Caco-2 (cell line): ENCODE measurements at regions not wholly inside any gene's neighbourhood (a gene's known extent, or its start where the extent isn't known, plus 50 kb on each side); places are given as distances from the start of the nearest gene placed in this dataset.

ENCODE experiments used
- BruUV-seq: library from RNA; stranded (reverse); fragments of 400-500 nt; replicated peaks from 2 replicates; lab custom pipeline; 2021; lab: Mats Ljungman, UMichigan
- CTCF ChIA-PET: fragments of 300-600 bp; sonication (Branson Sonifier 250); formaldehyde crosslinking; loops from one replicate; lab custom pipeline; 2022; ENCODE audit warnings: antibody characterized with exemption; lab: Charles Lee
- POLR2A ChIA-PET: fragments of 300-600 bp; sonication (Branson Sonifier 250); formaldehyde crosslinking; loops from one replicate; lab custom pipeline; 2022; ENCODE audit warnings: antibody characterized with exemption; lab: Charles Lee
- DNase-seq, 2 experiments: peaks; one replicate each; pipeline versions ENCODE4 v3.0.0 to v3.0.0-alpha.2; 2020 to 2022
- H3K27me3 ChIP-seq: replicated peaks from 2 replicates; pipeline ENCODE4 v1.6.0; 2011; ENCODE audit warnings: low read length; ENCODE audit not compliant: control insufficient read depth, insufficient read depth
- H3K36me3 ChIP-seq: 2 replicates; pipeline ENCODE4 v1.5.1; 2011; ENCODE audit warnings: low read length; ENCODE audit not compliant: control insufficient read depth, insufficient read depth
- H3K4me1 ChIP-seq: fragments of 250-450 bp; sonication (Bioruptor Pico); 2 replicates; pipeline ENCODE4 v1.5.1; 2020; ENCODE audit warnings: mild to moderate bottlenecking
- H3K4me3 ChIP-seq: 2 replicates; pipeline ENCODE4 v1.5.1; 2011; ENCODE audit warnings: low read depth, mild to moderate bottlenecking, control low read depth, low read length
- H3K9me3 ChIP-seq: fragments of 250-450 bp; sonication (Bioruptor Pico); 2 replicates; pipeline ENCODE4 v1.5.1; 2020; ENCODE audit warnings: mild to moderate bottlenecking, moderate library complexity
- H3K27ac Mint-ChIP-seq: one replicate; pipeline ENCODE4 v1.8.0; 2022; ENCODE audit warnings: mixed read lengths; ENCODE audit not compliant: unreplicated experiment
- H3K27me3 Mint-ChIP-seq: one replicate; pipeline ENCODE4 v1.8.0; 2022; ENCODE audit warnings: mixed read lengths; ENCODE audit not compliant: insufficient read depth, unreplicated experiment
- H3K36me3 Mint-ChIP-seq: one replicate; pipeline ENCODE4 v1.8.0; 2022; ENCODE audit warnings: mild to moderate bottlenecking, mixed read lengths; ENCODE audit not compliant: insufficient read depth, unreplicated experiment
- H3K4me1 Mint-ChIP-seq: one replicate; pipeline ENCODE4 v1.8.0; 2022; ENCODE audit warnings: low read depth, mixed read lengths; ENCODE audit not compliant: unreplicated experiment
- H3K4me3 Mint-ChIP-seq: one replicate; pipeline ENCODE4 v1.8.0; 2022; ENCODE audit warnings: mild to moderate bottlenecking, moderate library complexity, mixed read lengths; ENCODE audit not compliant: unreplicated experiment
- H3K9me3 Mint-ChIP-seq: one replicate; pipeline ENCODE4 v1.8.0; 2022; ENCODE audit warnings: mixed read lengths; ENCODE audit not compliant: unreplicated experiment
- CTCF ChIP-seq, 2 experiments: fragments of 200-600 bp in 1 of 2; IDR thresholded peaks; 1 replicate in 1 of 2; 2 replicates in 1 of 2; pipeline versions ENCODE4 v1.5.1 to v1.8.0; 2011 to 2022; ENCODE audit warnings: antibody characterized with exemption in 1 of 2, control low read depth in 1 of 2, inconsistent platforms in 1 of 2, low read depth in 1 of 2, low read length in 1 of 2, mild to moderate bottlenecking in 1 of 2, moderate library complexity in 1 of 2; ENCODE audit not compliant: insufficient read depth in 1 of 2, severe bottlenecking in 1 of 2, unreplicated experiment in 1 of 2
- intact Hi-C: fragments of 100-400 bp; cut with micrococcal nuclease; formaldehyde crosslinking; loops from one replicate; pipeline ENCODE4 v1.10.0; 2022; ENCODE audit not compliant: unreplicated experiment

DNA sequence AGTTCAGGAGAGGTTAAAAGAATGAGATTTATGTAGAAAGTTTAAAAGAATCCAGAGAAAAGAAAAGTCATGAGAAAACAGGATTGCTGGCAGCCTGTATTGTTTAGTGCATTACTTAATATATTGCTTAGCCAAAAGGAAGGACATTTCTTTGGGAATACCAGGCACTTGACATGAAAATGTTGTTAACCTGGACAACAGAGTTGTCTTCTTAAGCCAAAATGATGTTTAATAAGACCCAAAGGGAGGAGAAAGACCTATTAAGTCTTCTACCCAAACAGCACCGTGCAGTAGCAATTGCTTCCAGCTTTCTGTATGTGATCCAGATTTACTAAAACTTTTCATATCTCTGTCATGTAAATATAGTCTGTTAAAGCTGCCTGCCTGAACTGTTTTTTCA is 74.0 kb upstream of the PRLR start:
- H3K9me3 Mint-ChIP-seq: no peaks in the 10 kb centered on the region
- POLR2A ChIA-PET: no interaction called here

DNA sequence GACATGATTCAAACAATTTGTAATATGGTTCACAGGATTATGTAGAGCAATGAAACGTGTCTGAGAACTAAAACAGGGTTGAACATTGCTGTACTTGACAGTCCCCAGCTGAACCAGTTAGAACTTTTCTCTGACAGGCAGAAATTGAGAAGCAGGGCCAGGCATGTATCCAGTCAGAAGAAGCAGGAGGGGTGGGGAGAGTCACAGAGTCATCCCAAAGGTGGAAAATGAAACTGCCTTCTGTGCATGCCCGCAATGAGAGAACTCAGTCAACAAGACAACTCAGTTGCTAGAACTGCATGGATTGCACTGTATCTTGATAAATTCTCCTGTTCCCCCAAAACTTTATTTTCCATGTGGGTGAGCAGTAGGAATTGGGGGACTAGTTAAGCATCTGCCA is 72.9 kb upstream of the PRLR start:
- Histone ChIP-seq H3K36me3 (no peaks in the 10 kb centered on the region), H3K4me3 (no peak overlapping the region), H3K9me3 (no peaks in the 10 kb centered on the region), H3K4me1 (no peaks in the 10 kb centered on the region; the same call in 1 of the 2 replicates), H3K27me3 (no peaks in the 10 kb centered on the region)
- intact Hi-C loops: no loop called here
- CTCF ChIA-PET: no interaction called here
- Mint-ChIP-seq H3K9me3 (no peaks in the 10 kb centered on the region), H3K27ac (no peak overlapping the region), H3K4me3 (no peak overlapping the region), H3K36me3 (no peaks in the 10 kb centered on the region), H3K4me1 (no peaks in the 10 kb centered on the region), H3K27me3 (no peaks in the 10 kb centered on the region)
- no TSS peak for BruUV-seq
- POLR2A ChIA-PET: no interaction called here
- DNase-seq: no peak
- no peak for TF ChIP-seq CTCF (IDR thresholded peaks at IDR 0.05; ENCODE audit: insufficient read depth in 1 of 2, low read depth in 1 of 2, low read length in 1 of 2, severe bottlenecking in 1 of 2, unreplicated experiment in 1 of 2)

More for the DNA sequence above, 74.0 kb upstream of the PRLR start:
- CTCF ChIA-PET: no interaction called here
- no peaks in the 10 kb centered on the region for H3K9me3 ChIP-seq
- Mint-ChIP-seq H3K36me3 (no peaks in the 10 kb centered on the region), H3K4me1 (no peaks in the 10 kb centered on the region), H3K4me3 (no peak overlapping the region), H3K27ac (no peak overlapping the region), H3K27me3 (no peaks in the 10 kb centered on the region)
- no peaks in the 10 kb centered on the region for H3K36me3 ChIP-seq
- H3K4me3 ChIP-seq: no peak overlapping the region
- DNase-seq: no peak
- no peaks in the 10 kb centered on the region for H3K27me3 ChIP-seq
- TF ChIP-seq CTCF (IDR thresholded peaks at IDR 0.05; ENCODE audit: insufficient read depth in 1 of 2, low read depth in 1 of 2, low read length in 1 of 2, severe bottlenecking in 1 of 2, unreplicated experiment in 1 of 2): no peak
- no peaks in the 10 kb centered on the region; the same call in 1 of the 2 replicates for H3K4me1 ChIP-seq
- intact Hi-C loops: no loop called here
- no TSS peak for BruUV-seq

DNA sequence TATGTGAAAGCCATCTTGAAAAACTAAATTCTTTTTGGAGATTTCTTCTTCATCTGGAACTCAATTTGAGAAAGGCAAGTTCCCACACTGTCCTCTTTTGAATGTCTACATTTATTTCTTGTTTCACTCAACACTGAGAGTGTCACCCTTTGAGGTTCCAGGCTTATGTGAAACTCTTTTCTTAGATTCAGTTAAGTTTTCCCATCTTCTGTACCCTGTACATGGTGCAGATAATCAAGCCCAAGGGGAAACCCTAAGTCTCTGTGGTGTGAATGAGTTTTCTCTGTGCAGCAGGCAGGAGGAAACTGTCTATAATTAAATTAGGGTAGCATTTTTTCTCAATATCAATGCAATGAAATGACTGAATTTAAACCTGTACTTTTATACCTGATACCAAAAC is 72.3 kb upstream of the PRLR start:
- intact Hi-C loops: no loop called here
- no peak for DNase-seq
- no peaks in the 10 kb centered on the region for H3K36me3 Mint-ChIP-seq
- BruUV-seq: no TSS peak
- no peaks in the 10 kb centered on the region for H3K4me1 Mint-ChIP-seq
- no peak overlapping the region for H3K27ac Mint-ChIP-seq
- no peak for TF ChIP-seq CTCF (IDR thresholded peaks at IDR 0.05; ENCODE audit: insufficient read depth in 1 of 2, low read depth in 1 of 2, low read length in 1 of 2, severe bottlenecking in 1 of 2, unreplicated experiment in 1 of 2)
- no peaks in the 10 kb centered on the region for H3K36me3 ChIP-seq
- no peaks in the 10 kb centered on the region for H3K9me3 ChIP-seq
- H3K4me3 ChIP-seq: no peak overlapping the region
- no peaks in the 10 kb centered on the region for H3K9me3 Mint-ChIP-seq
- no peaks in the 10 kb centered on the region for H3K27me3 Mint-ChIP-seq
- POLR2A ChIA-PET: no interaction called here
- CTCF ChIA-PET: no interaction called here
- no peaks in the 10 kb centered on the region for H3K27me3 ChIP-seq
- H3K4me3 Mint-ChIP-seq: no peak overlapping the region
- H3K4me1 ChIP-seq: no peaks in the 10 kb centered on the region; the same call in 1 of the 2 replicates
